Naive thymus-derived CD4-positive, alpha-beta T cell (primary cell): ENCODE measurements at regions not wholly inside any gene's neighbourhood (a gene's known extent, or its start where the extent isn't known, plus 50 kb on each side); places are given as distances from the start of the nearest gene placed in this dataset.

Experiments used
- ATAC-seq: fragments of 150-1000 bp; cut with Tn5 transposase; 2 replicates; pipeline ENCODE4 v1.10.0; 2021; ENCODE audit warnings: mild to moderate bottlenecking, moderate library complexity
- CTCF ChIA-PET: fragments of 350-600 bp; sonication (Branson Sonifier 250); formaldehyde crosslinking; loops from one replicate; lab custom pipeline; 2021; ENCODE audit warnings: antibody characterized with exemption; lab: Charles Lee
- POLR2A ChIA-PET: fragments of 350-600 bp; sonication (Branson Sonifier 250); formaldehyde crosslinking; loops from one replicate; lab custom pipeline; 2021; ENCODE audit warnings: antibody characterized with exemption, inconsistent platforms; lab: Charles Lee
- DNase-seq, 9 donors: peaks; one replicate each; pipeline versions ENCODE4 v3.0.0 to v3.0.0-alpha.2; 2020 to 2022; ENCODE audit warnings: mixed read lengths in 1 of 9
- H3K27ac ChIP-seq: one replicate; pipeline ENCODE4 v1.7.0; 2013; ENCODE audit warnings: mild to moderate bottlenecking, low read depth, low read length, moderate library complexity
- H3K27me3 ChIP-seq, 2 donors: one replicate each; pipeline ENCODE4 v1.7.0; 2013; ENCODE audit warnings: low read length in 2 of 2, mild to moderate bottlenecking in 2 of 2, moderate library complexity in 2 of 2; ENCODE audit not compliant: control insufficient read depth in 2 of 2, insufficient read depth in 2 of 2
- H3K36me3 ChIP-seq, 3 experiments: 1 replicate in 2 of 3; 2 replicates in 1 of 3; pipeline ENCODE4 v1.7.0; 2013; ENCODE audit warnings: low read length in 3 of 3, mild to moderate bottlenecking in 3 of 3, moderate library complexity in 1 of 3; ENCODE audit not compliant: insufficient read depth in 3 of 3, control insufficient read depth in 2 of 3
- H3K4me1 ChIP-seq, 2 donors: one replicate each; pipeline ENCODE4 v1.7.0; 2013; ENCODE audit warnings: low read length in 2 of 2, mild to moderate bottlenecking in 2 of 2, moderate library complexity in 1 of 2; ENCODE audit not compliant: control insufficient read depth in 2 of 2, insufficient read depth in 2 of 2
- H3K4me3 ChIP-seq: 2 replicates; pipeline ENCODE4 v1.7.0; 2013; ENCODE audit warnings: mild to moderate bottlenecking, low read length
- H3K9me3 ChIP-seq, 3 experiments: 1 replicate in 2 of 3; 2 replicates in 1 of 3; pipeline ENCODE4 v1.7.0; 2013; ENCODE audit warnings: low read length in 3 of 3; ENCODE audit not compliant: control insufficient read depth in 2 of 3
- H3K27ac Mint-ChIP-seq, 9 donors: one replicate each; pipeline ENCODE4 v1.8.0; 2020 to 2022; ENCODE audit warnings: mixed read lengths in 9 of 9, mild to moderate bottlenecking in 8 of 9, moderate library complexity in 5 of 9, inconsistent platforms in 2 of 9
- H3K27me3 Mint-ChIP-seq, 5 donors: one replicate each; pipeline ENCODE4 v1.8.0; 2021 to 2022; ENCODE audit warnings: mixed read lengths in 5 of 5, mild to moderate bottlenecking in 1 of 5
- H3K36me3 Mint-ChIP-seq, 5 donors: one replicate each; pipeline ENCODE4 v1.8.0; 2020 to 2022; ENCODE audit warnings: mixed read lengths in 5 of 5, mild to moderate bottlenecking in 3 of 5, inconsistent platforms in 1 of 5
- H3K4me1 Mint-ChIP-seq, 7 donors: one replicate each; pipeline ENCODE4 v1.8.0; 2020 to 2022; ENCODE audit warnings: mixed read lengths in 7 of 7, mild to moderate bottlenecking in 3 of 7, inconsistent platforms in 1 of 7
- H3K4me3 Mint-ChIP-seq, 10 donors: one replicate each; pipeline ENCODE4 v1.8.0; 2020 to 2022; ENCODE audit warnings: mild to moderate bottlenecking in 10 of 10, mixed read lengths in 10 of 10, moderate library complexity in 6 of 10, inconsistent platforms in 2 of 10
- H3K9me3 Mint-ChIP-seq, 11 donors: one replicate each; pipeline ENCODE4 v1.8.0; 2020 to 2022; ENCODE audit warnings: mixed read lengths in 11 of 11, mild to moderate bottlenecking in 4 of 11, inconsistent platforms in 1 of 11, moderate library complexity in 1 of 11
- intact Hi-C, 2 donors: fragments of 100-400 bp; cut with micrococcal nuclease; formaldehyde crosslinking; loops; one replicate each; pipeline ENCODE4 v1.15.1; 2023

- Histone ChIP-seq H3K27ac (no peak overlapping the region), H3K9me3 (no peaks in the 10 kb centered on the region), H3K27me3 (no peaks in the 10 kb centered on the region), H3K4me1 (peaks cover 32 to 35% of the 10 kb centered on the region in 2 donors), H3K36me3 (no peaks in the 10 kb centered on the region), H3K4me3 (no peak overlapping the region)
- ChIA-PET CTCF (no interaction called here), POLR2A (no interaction called here)
- H3K4me1 Mint-ChIP-seq: peaks cover 16 to 42% (median 31%) of the 10 kb centered on the region in 7 donors
- peak overlapping the region in 8 of 9 donors; percentile 9 to 88 (median 68) for H3K27ac Mint-ChIP-seq
- H3K27me3 Mint-ChIP-seq: no peaks in the 10 kb centered on the region
- intact Hi-C loops: no loop called here
- DNase-seq (no peak), ATAC-seq (no peak)
- no peaks in the 10 kb centered on the region for H3K9me3 Mint-ChIP-seq
- H3K4me3 Mint-ChIP-seq: no peak overlapping the region
- peaks cover 0 to 1% (median 0%) of the 10 kb centered on the region in 5 donors for H3K36me3 Mint-ChIP-seq
Observed at GRCh38 chr17:77001487-77001886, 133.3 kb downstream of the MGAT5B start.

- Mint-ChIP-seq H3K4me3 (peak overlapping the region in 1 of 10 donors; percentile 5), H3K9me3 (no peaks in the 10 kb centered on the region), H3K27ac (peak overlapping the region in 5 of 9 donors; percentile 10 to 73 (median 60)), H3K36me3 (peaks cover 0 to 1% (median 0%) of the 10 kb centered on the region in 5 donors), H3K27me3 (peaks cover 0 to 2% (median 0%) of the 10 kb centered on the region in 5 donors), H3K4me1 (peaks cover 12 to 33% (median 24%) of the 10 kb centered on the region in 7 donors)
- Histone ChIP-seq H3K4me1 (peaks cover 23 to 26% of the 10 kb centered on the region in 2 donors), H3K27ac (no peak overlapping the region), H3K9me3 (no peaks in the 10 kb centered on the region), H3K4me3 (no peak overlapping the region), H3K27me3 (no peaks in the 10 kb centered on the region), H3K36me3 (no peaks in the 10 kb centered on the region)
- intact Hi-C loops: no loop called here
- ChIA-PET POLR2A (interaction anchor here (0.7 kb wide), 1 partner anchor 1074 kb away, joined by 3 read pairs; no protein-coding TSS in a partner anchor), CTCF (interaction anchor here (0.7 kb wide), 1 partner anchor 32 kb away, joined by 3 read pairs; no protein-coding TSS in a partner anchor)
- DNase-seq: no peak
- no peak for ATAC-seq
Observed at GRCh38 chr17:77002103-77003045, 134.2 kb downstream of the MGAT5B start.

GRCh38 chr17:77003699-77004098, 135.5 kb downstream of the MGAT5B start:
- Histone ChIP-seq H3K9me3 (no peaks in the 10 kb centered on the region), H3K4me3 (no peak overlapping the region), H3K27ac (no peak overlapping the region), H3K4me1 (peaks cover 11 to 13% of the 10 kb centered on the region in 2 donors), H3K36me3 (no peaks in the 10 kb centered on the region), H3K27me3 (no peaks in the 10 kb centered on the region)
- no peak overlapping the region for H3K4me3 Mint-ChIP-seq
- ChIA-PET POLR2A (interaction anchor here (0.9 kb wide), 1 partner anchor 13 kb away, joined by 4 read pairs; no protein-coding TSS in a partner anchor), CTCF (interaction anchor here (1.1 kb wide), 1 partner anchor 20 kb away, joined by 3 read pairs; no protein-coding TSS in a partner anchor)
- ATAC-seq (no peak), DNase-seq (no peak)
- H3K27ac Mint-ChIP-seq: peak overlapping the region in 1 of 9 donors; percentile 12
- H3K27me3 Mint-ChIP-seq: peaks cover 0 to 8% (median 0%) of the 10 kb centered on the region in 5 donors
- intact Hi-C loops: no loop called here
- H3K36me3 Mint-ChIP-seq: peaks cover 0 to 3% (median 0%) of the 10 kb centered on the region in 5 donors
- H3K4me1 Mint-ChIP-seq: peaks cover 2 to 25% (median 12%) of the 10 kb centered on the region in 7 donors
- H3K9me3 Mint-ChIP-seq: no peaks in the 10 kb centered on the region

GRCh38 chr17:77006971-77007649, 133.7 kb upstream of the SEC14L1 start:
- POLR2A ChIA-PET: no interaction called here
- Mint-ChIP-seq H3K27ac (no peak overlapping the region), H3K27me3 (peaks cover 0 to 27% (median 0%) of the 10 kb centered on the region in 5 donors), H3K4me1 (peaks cover 0 to 11% (median 0%) of the 10 kb centered on the region in 7 donors), H3K9me3 (peaks cover 0 to 17% (median 6%) of the 10 kb centered on the region in 11 donors), H3K36me3 (peaks cover 4 to 8% (median 5%) of the 10 kb centered on the region in 5 donors), H3K4me3 (no peak overlapping the region)
- ATAC-seq: no peak
- H3K27ac ChIP-seq: no peak overlapping the region
- H3K4me3 ChIP-seq: no peak overlapping the region
- no peaks in the 10 kb centered on the region for H3K4me1 ChIP-seq
- H3K9me3 ChIP-seq: peaks cover 0 to 4% (median 0%) of the 10 kb centered on the region in 3 experiments
- H3K36me3 ChIP-seq: no peaks in the 10 kb centered on the region
- intact Hi-C loops: no loop called here
- H3K27me3 ChIP-seq: no peaks in the 10 kb centered on the region
- DNase-seq: no peak
- CTCF ChIA-PET: interaction anchor here (0.9 kb wide), 1 partner anchor 12 kb away, joined by 3 read pairs; no protein-coding TSS in a partner anchor

GRCh38 chr17:77009877-77010276, 130.9 kb upstream of the SEC14L1 start:
- intact Hi-C loops: loop anchor here (2.0 kb wide), 2 partner anchors 41 to 57 kb away; no protein-coding TSS in a partner anchor
- CTCF ChIA-PET: interaction anchor here (0.7 kb wide), 1 partner anchor 11 kb away, joined by 3 read pairs; no protein-coding TSS in a partner anchor
- peak overlapping the region in 2 of 9 donors; percentile 5 to 33 for H3K27ac Mint-ChIP-seq

GRCh38 chr17:77010667-77011066, 130.1 kb upstream of the SEC14L1 start:
- Mint-ChIP-seq H3K27ac (no peak overlapping the region), H3K36me3 (peaks cover 4 to 8% (median 5%) of the 10 kb centered on the region in 5 donors), H3K4me1 (peaks cover 0 to 7% (median 0%) of the 10 kb centered on the region in 7 donors), H3K27me3 (peaks cover 0 to 40% (median 0%) of the 10 kb centered on the region in 5 donors), H3K9me3 (peaks cover 0 to 17% (median 6%) of the 10 kb centered on the region in 11 donors), H3K4me3 (no peak overlapping the region)
- intact Hi-C loops: loop anchor here (1.0 to 2.0 kb wide), 5 partner anchors 42 to 237 kb away; partner anchors contain the start of gene MGAT5B (in 1 of the 2)
- Histone ChIP-seq H3K27me3 (no peaks in the 10 kb centered on the region), H3K9me3 (peaks cover 0 to 4% (median 0%) of the 10 kb centered on the region in 3 experiments), H3K27ac (no peak overlapping the region), H3K36me3 (no peaks in the 10 kb centered on the region), H3K4me1 (no peaks in the 10 kb centered on the region), H3K4me3 (no peak overlapping the region)
- ATAC-seq: no peak
- POLR2A ChIA-PET: interaction anchor here (1.0 kb wide), 1 partner anchor 12 kb away, joined by 3 read pairs; no protein-coding TSS in a partner anchor
- no peak for DNase-seq
- CTCF ChIA-PET: interaction anchor here (0.8 kb wide), 1 partner anchor 54 kb away, joined by 3 read pairs; no protein-coding TSS in a partner anchor

More at GRCh38 chr17:77009877-77010276, 130.9 kb upstream of the SEC14L1 start:
- no peak for ATAC-seq
- no peaks in the 10 kb centered on the region for H3K4me1 ChIP-seq
- no peak for DNase-seq
- no peak overlapping the region for H3K27ac ChIP-seq
- Mint-ChIP-seq H3K4me3 (no peak overlapping the region), H3K4me1 (peaks cover 0 to 7% (median 0%) of the 10 kb centered on the region in 7 donors), H3K9me3 (peaks cover 0 to 17% (median 6%) of the 10 kb centered on the region in 11 donors), H3K36me3 (peaks cover 4 to 8% (median 5%) of the 10 kb centered on the region in 5 donors), H3K27me3 (peaks cover 0 to 40% (median 0%) of the 10 kb centered on the region in 5 donors)
- H3K4me3 ChIP-seq: no peak overlapping the region
- H3K9me3 ChIP-seq: peaks cover 0 to 4% (median 0%) of the 10 kb centered on the region in 3 experiments
- POLR2A ChIA-PET: interaction anchor here (0.7 to 2.0 kb wide), 2 partner anchors 11 to 78 kb away, joined by 3 to 10 read pairs; no protein-coding TSS in a partner anchor
- H3K27me3 ChIP-seq: no peaks in the 10 kb centered on the region
- no peaks in the 10 kb centered on the region for H3K36me3 ChIP-seq
